SK-N-SH (cell line): ENCODE measurements at regions not wholly inside any gene's neighbourhood (a gene's known extent, or its start where the extent isn't known, plus 50 kb on each side); places are given as distances from the start of the nearest gene placed in this dataset.

Source experiments
- CTCF ChIA-PET: fragments of 300-600, 350-600 bp; formaldehyde crosslinking; extraction: SDS; loops from one replicate; lab custom pipeline; 2021; lab: Yijun Ruan, JAX
- POLR2A ChIA-PET: fragments of 350-600 bp; sonication (Branson Sonifier 250); formaldehyde crosslinking; extraction: SDS; loops from one replicate; lab custom pipeline; 2020; ENCODE audit warnings: antibody characterized with exemption, inconsistent platforms; lab: Yijun Ruan, JAX
- DNase-seq: peaks from one replicate; pipeline ENCODE4 v3.0.0; 2012
- H2AFZ ChIP-seq: fragments of 200-600 bp; sonication (generic); 2 replicates; pipeline ENCODE4 v1.8.1; 2016; ENCODE audit warnings: antibody characterized with exemption, mild to moderate bottlenecking, low read depth
- H3F3A ChIP-seq: fragments of 200-600 bp; sonication (generic); replicated peaks from 2 replicates; pipeline ENCODE3; 2016; ENCODE audit warnings: antibody characterized with exemption, mild to moderate bottlenecking; ENCODE audit not compliant: insufficient read depth
- H3K27ac ChIP-seq, 2 experiments: fragments of 200-500 bp in 1 of 2; fragments of 200-600 bp in 1 of 2; sonication (Bioruptor generic) in 1 of 2; sonication (generic), shearing (Covaris generic) in 1 of 2; 2 replicates each; pipeline versions ENCODE4 v1.5.1 to v1.6.1; 2014 to 2016; ENCODE audit warnings: low read depth in 2 of 2, inconsistent platforms in 1 of 2, low read length in 1 of 2, mild to moderate bottlenecking in 1 of 2, mixed read lengths in 1 of 2
- H3K27me3 ChIP-seq: fragments of 200-600 bp; sonication (generic), shearing (Covaris generic); 2 replicates; pipeline ENCODE4 v1.6.1; 2016; ENCODE audit warnings: mixed run types; ENCODE audit not compliant: insufficient read depth
- H3K36me3 ChIP-seq, 2 experiments: fragments of 200-500 bp in 1 of 2; fragments of 200-600 bp in 1 of 2; sonication (Bioruptor generic) in 1 of 2; sonication (generic) in 1 of 2; replicated peaks in 1 of 2; 2 replicates each; pipeline versions ENCODE3 to v1.5.1; 2014 to 2016; ENCODE audit warnings: low read length in 1 of 2, mild to moderate bottlenecking in 1 of 2; ENCODE audit not compliant: insufficient read depth in 2 of 2, control insufficient read depth in 1 of 2
- H3K4me1 ChIP-seq, 2 experiments: fragments of 200-500 bp in 1 of 2; fragments of 200-600 bp in 1 of 2; sonication (Bioruptor generic) in 1 of 2; sonication (generic), shearing (Covaris generic) in 1 of 2; 2 replicates each; pipeline versions ENCODE4 v1.5.1 to v1.6.1; 2014 to 2016; ENCODE audit warnings: low read depth in 1 of 2, low read length in 1 of 2, mixed run types in 1 of 2; ENCODE audit not compliant: insufficient read depth in 2 of 2, control insufficient read depth in 1 of 2
- H3K4me2 ChIP-seq: fragments of 200-600 bp; sonication (generic), shearing (Covaris generic); 2 replicates; pipeline ENCODE4 v1.6.1; 2017; ENCODE audit warnings: mixed run types
- H3K4me3 ChIP-seq, 2 experiments: fragments of 200-500 bp in 1 of 2; fragments of 200-600 bp in 1 of 2; sonication (Bioruptor generic) in 1 of 2; sonication (generic), shearing (Covaris generic) in 1 of 2; 2 replicates each; pipeline versions ENCODE4 v1.5.1 to v1.8.1; 2014 to 2016; ENCODE audit warnings: low read depth in 2 of 2, inconsistent platforms in 1 of 2, low read length in 1 of 2, mild to moderate bottlenecking in 1 of 2, mixed read lengths in 1 of 2, moderate library complexity in 1 of 2
- H3K79me2 ChIP-seq: fragments of 200-600 bp; sonication (generic); 2 replicates; pipeline ENCODE4 v1.8.1; 2017; ENCODE audit warnings: mild to moderate bottlenecking; ENCODE audit not compliant: insufficient read depth
- H3K9ac ChIP-seq: fragments of 200-600 bp; sonication (generic); 2 replicates; pipeline ENCODE4 v1.6.1; 2017; ENCODE audit warnings: mixed run types
- H3K9me2 ChIP-seq: fragments of 200-600 bp; sonication (generic); 2 replicates; pipeline ENCODE4 v1.6.1; 2017; ENCODE audit warnings: mixed run types
- H3K9me3 ChIP-seq: fragments of 200-600 bp; sonication (generic); 2 replicates; pipeline ENCODE4 v1.6.1; 2017; ENCODE audit warnings: mixed run types, mild to moderate bottlenecking, moderate library complexity
- H4K20me1 ChIP-seq: fragments of 200-600 bp; sonication (generic); 2 replicates; pipeline ENCODE4 v1.6.1; 2017; ENCODE audit warnings: mild to moderate bottlenecking, mixed run types; ENCODE audit not compliant: insufficient read depth
- CHD2 ChIP-seq: fragments of 150-350 bp; IDR thresholded peaks from 2 replicates; pipeline ENCODE4 v1.6.1; 2018; ENCODE audit warnings: low read length; ENCODE audit not compliant: partially characterized antibody
- CTCF ChIP-seq: fragments of 200-600 bp; sonication (generic); IDR thresholded peaks from 2 replicates; pipeline ENCODE4 v1.6.1; 2017; ENCODE audit warnings: antibody characterized with exemption, mild to moderate bottlenecking, moderate library complexity
- ELF1 ChIP-seq: IDR thresholded peaks from 2 replicates; pipeline ENCODE4 v1.4.0; 2012
- EZH2phosphoT487 ChIP-seq: fragments of 200-600 bp; sonication (generic); IDR thresholded peaks from 2 replicates; pipeline ENCODE4 v1.6.1; 2017; ENCODE audit warnings: low read depth, mixed run types, mild to moderate bottlenecking, antibody characterized with exemption, moderate library complexity, borderline replicate concordance
- FOXJ3 ChIP-seq: sonication (generic); formaldehyde crosslinking; IDR thresholded peaks from 2 replicates; pipeline ENCODE4 v1.5.1; 2020; ENCODE audit warnings: mild to moderate bottlenecking, missing genetic modification reagents
- GABPA ChIP-seq: IDR thresholded peaks from 2 replicates; pipeline ENCODE4 v1.4.0; 2012; ENCODE audit warnings: low read depth, mild to moderate bottlenecking
- IRF3 ChIP-seq: fragments of 150-350 bp; IDR thresholded peaks from 2 replicates; pipeline ENCODE4 v1.6.1; 2016; ENCODE audit warnings: mild to moderate bottlenecking, low read depth, low read length
- JUND ChIP-seq: IDR thresholded peaks from 2 replicates; pipeline ENCODE4 v1.4.0; 2012
- MAX ChIP-seq: IDR thresholded peaks from 2 replicates; pipeline ENCODE4 v1.4.0; 2012; ENCODE audit warnings: low read depth
- MXI1 ChIP-seq: IDR thresholded peaks from 2 replicates; pipeline ENCODE4 v1.6.1; 2012; ENCODE audit warnings: mild to moderate bottlenecking, low read depth, low read length, improper control_type of control experiment
- NFIC ChIP-seq: IDR thresholded peaks from 2 replicates; pipeline ENCODE4 v1.4.0; 2012; ENCODE audit warnings: borderline replicate concordance
- NRF1 ChIP-seq: IDR thresholded peaks from 2 replicates; pipeline ENCODE4 v1.6.1; 2012; ENCODE audit warnings: low read depth, mild to moderate bottlenecking, low read length
- PBX3 ChIP-seq: IDR thresholded peaks from 2 replicates; pipeline ENCODE4; 2012
- POLR2AphosphoS5 ChIP-seq: IDR thresholded peaks from 2 replicates; pipeline ENCODE4 v1.6.1; 2012; ENCODE audit warnings: low read depth, low read length
- RCOR1 ChIP-seq: fragments of 150-350 bp; IDR thresholded peaks from 2 replicates; pipeline ENCODE4 v1.6.1; 2017; ENCODE audit warnings: antibody characterized with exemption, low read length
- REST ChIP-seq: IDR thresholded peaks from 2 replicates; pipeline ENCODE4 v1.6.1; 2012; ENCODE audit warnings: mild to moderate bottlenecking, low read depth, low read length, moderate library complexity
- RXRA ChIP-seq: IDR thresholded peaks from 2 replicates; pipeline ENCODE4 v1.4.0; 2012; ENCODE audit warnings: low read depth, mild to moderate bottlenecking, borderline replicate concordance
- SIN3A ChIP-seq: IDR thresholded peaks from 2 replicates; pipeline ENCODE4 v1.6.1; 2012; ENCODE audit warnings: low read depth, mild to moderate bottlenecking, low read length, moderate library complexity, borderline replicate concordance
- SMC3 ChIP-seq: IDR thresholded peaks from 2 replicates; pipeline ENCODE4 v1.6.1; 2012; ENCODE audit warnings: low read depth, low read length, improper control_type of control experiment
- TEAD4 ChIP-seq: IDR thresholded peaks from 2 replicates; pipeline ENCODE4 v1.4.0; 2012; ENCODE audit warnings: mild to moderate bottlenecking, borderline replicate concordance; ENCODE audit not compliant: insufficient read depth
- YY1 ChIP-seq: IDR thresholded peaks from 2 replicates; pipeline ENCODE4 v1.4.0; 2012; ENCODE audit warnings: low read depth, mild to moderate bottlenecking
- ZBTB33 ChIP-seq: IDR thresholded peaks from 2 replicates; pipeline ENCODE4 v1.4.0; 2012; ENCODE audit warnings: low read depth, borderline replicate concordance
- WGBS: methylation state at CpG from one replicate; pipeline ENCODE4 v1.1.6; 2017; ENCODE audit warnings: low lambda C conversion rate; 5-methylcytosine and 5-hydroxymethylcytosine counted together

GRCh38 chr12:104858611-104859543 is 99.2 kb downstream of the SLC41A2 start:
- Histone ChIP-seq H3F3A (peaks cover 19% of the 10 kb centered on the region), H3K27me3 (no peaks in the 10 kb centered on the region), H3K9me3 (no peaks in the 10 kb centered on the region), H3K79me2 (no peaks in the 10 kb centered on the region), H3K27ac (peak overlapping the region in 1 of 2 experiments; percentile 85; a peak in 2 of 4 replicates), H2AFZ (peak overlapping the region; percentile 44; the same call in 1 of the 2 replicates), H3K36me3 (no peaks in the 10 kb centered on the region), H3K9me2 (no peaks in the 10 kb centered on the region), H3K4me3 (no peak overlapping the region), H3K4me2 (peak overlapping the region; percentile 37; the same call in 1 of the 2 replicates), H3K4me1 (peaks cover 0 to 18% of the 10 kb centered on the region in 2 experiments; a peak in 1 of 4 replicates), H3K9ac (peak overlapping the region; percentile 13; the same call in 1 of the 2 replicates), H4K20me1 (no peaks in the 10 kb centered on the region)
- ChIA-PET POLR2A (no interaction called here), CTCF (interaction anchor here (1.2 to 1.4 kb wide), 2 partner anchors 18 to 477 kb away, joined by 3 to 7 read pairs; no protein-coding TSS in a partner anchor)
- WGBS: 77% methylated on average over 4 of the region's 4 CpGs
- no peak for DNase-seq
- no peak for TF ChIP-seq SMC3
- TF ChIP-seq RXRA: no peak
- TF ChIP-seq GABPA: no peak
- TF ChIP-seq CTCF: no peak
- TF ChIP-seq FOXJ3 (CRISPR knock-in tag): no peak
- no peak for TF ChIP-seq ELF1
- peak; percentile 31; the same call in 1 of the 2 replicates for TF ChIP-seq JUND
- TF ChIP-seq SIN3A: no peak
- no peak for TF ChIP-seq MAX
- no peak for TF ChIP-seq CHD2
- no peak for TF ChIP-seq RCOR1
- TF ChIP-seq ZBTB33: no peak
- peak; percentile 29; the same call in 1 of the 2 replicates for TF ChIP-seq POLR2AphosphoS5
- no peak for TF ChIP-seq YY1
- TF ChIP-seq IRF3: no peak
- no peak for TF ChIP-seq NRF1
- peak; percentile 44; the same call in 1 of the 2 replicates for TF ChIP-seq TEAD4
- TF ChIP-seq EZH2phosphoT487: no peak
- no peak for TF ChIP-seq NFIC
- TF ChIP-seq MXI1: no peak
- peak; percentile 49 for TF ChIP-seq PBX3
- no peak for TF ChIP-seq REST
